ENCODE measurements at regions not wholly inside any gene's neighbourhood (a gene's known extent, or its start where the extent isn't known, plus 50 kb on each side); places are given as distances from the start of the nearest gene placed in this dataset.

GRCh38 chrX:17278961-17279360, 96.0 kb upstream of the NHS start:
- POLR2A ChIA-PET, result no interaction called here
- H3K9ac ChIP-seq (ENCODE audit: low read length), result no peak overlapping the region
- no peaks in the 10 kb centered on the region for H3K9me2 ChIP-seq (ENCODE audit: insufficient read depth)
- H3K36me3 ChIP-seq (ENCODE audit: control insufficient read depth in 1 of 2, insufficient read depth in 2 of 2, low read length in 2 of 2), result no peaks in the 10 kb centered on the region
- no peaks in the 10 kb centered on the region for H3K4me1 ChIP-seq (ENCODE audit: control insufficient read depth in 1 of 2, insufficient read depth in 2 of 2, low read length in 2 of 2)
- no peaks in the 10 kb centered on the region for H3K27me3 ChIP-seq (ENCODE audit: insufficient read depth, low read length)
- intact Hi-C loops (cut with micrococcal nuclease), result no loop called here
- no peak for DNase-seq (ENCODE audit: low read depth, low spot score)
- BruUV-seq (replicated peaks), result no TSS peak
- H3K9me3 ChIP-seq (ENCODE audit: control insufficient read depth in 1 of 2, insufficient read depth in 1 of 2, low read depth in 1 of 2, low read length in 2 of 2), result no peaks in the 10 kb centered on the region
- no peak overlapping the region for H2AFZ ChIP-seq (ENCODE audit: low read depth, low read length, poor library complexity, severe bottlenecking)
- CTCF ChIA-PET, result no interaction called here
- no peaks in the 10 kb centered on the region for H3K79me2 ChIP-seq (ENCODE audit: insufficient read depth, low read length)
- no peaks in the 10 kb centered on the region for H4K20me1 ChIP-seq (ENCODE audit: insufficient read depth)
- H3K27ac ChIP-seq (ENCODE audit: low read depth, low read length), result no peak overlapping the region
- no peak overlapping the region for H3K4me3 ChIP-seq (replicated peaks in 1 of 2; ENCODE audit: low read depth in 1 of 2, low read length in 2 of 2)
- TF ChIP-seq REST (IDR thresholded peaks at IDR 0.05; ENCODE audit: low read depth), result no peak
- TF ChIP-seq EZH2 (IDR thresholded peaks at IDR 0.05), result no peak
- TF ChIP-seq ZBTB33 (IDR thresholded peaks at IDR 0.05; ENCODE audit: extremely low read depth, insufficient replicate concordance, low read length), result no peak
- no peak for TF ChIP-seq RAD21 (IDR thresholded peaks at IDR 0.05; ENCODE audit: low read depth)
- no peak for TF ChIP-seq POLR2AphosphoS5 (IDR thresholded peaks at IDR 0.05; ENCODE audit: low read depth, low read length)
- no peak for TF ChIP-seq SIN3A (IDR thresholded peaks at IDR 0.05; ENCODE audit: low read depth)
- TF ChIP-seq EGR1 (IDR thresholded peaks at IDR 0.05; ENCODE audit: low read depth), result no peak
- TF ChIP-seq EZH2phosphoT487 (IDR thresholded peaks at IDR 0.05; ENCODE audit: borderline replicate concordance), result no peak
- TF ChIP-seq ZNF274 (IDR thresholded peaks at IDR 0.05; ENCODE audit: low read depth, low read length), result no peak
- no peak for TF ChIP-seq SRF (IDR thresholded peaks at IDR 0.05; ENCODE audit: low read depth)
- no peak for TF ChIP-seq FOSL1 (IDR thresholded peaks at IDR 0.05; ENCODE audit: low read depth)
- TF ChIP-seq CBX3 (IDR thresholded peaks at IDR 0.05; ENCODE audit: low read depth), result no peak
- TF ChIP-seq SP1 (IDR thresholded peaks at IDR 0.05; ENCODE audit: low read depth), result no peak
- TF ChIP-seq ELF1 (IDR thresholded peaks at IDR 0.05; ENCODE audit: borderline replicate concordance, low read depth), result no peak
- TF ChIP-seq YY1 (IDR thresholded peaks at IDR 0.05; ENCODE audit: extremely low read depth, insufficient replicate concordance, low read depth, low read length), result no peak
- no peak for TF ChIP-seq TCF7L2 (IDR thresholded peaks at IDR 0.05; ENCODE audit: borderline replicate concordance, extremely low read depth, insufficient read depth, insufficient read length)
- no peak for TF ChIP-seq POLR2A (IDR thresholded peaks at IDR 0.05; ENCODE audit: borderline replicate concordance, extremely low read depth, insufficient read depth, insufficient read length)
- no peak for TF ChIP-seq JUND (IDR thresholded peaks at IDR 0.05)
- no peak for TF ChIP-seq CTCF (IDR thresholded peaks at IDR 0.05 in 2 of 3, conservative IDR thresholded peaks at IDR 0.05 in 1 of 3; ENCODE audit: borderline replicate concordance in 1 of 3, insufficient read depth in 1 of 3, low read depth in 2 of 3, low read length in 2 of 3)
- no peak for TF ChIP-seq ATF3 (IDR thresholded peaks at IDR 0.05)
- RAD21 ChIA-PET (ENCODE audit: low non-redundant PET in 1 of 2, low total read pairs in 2 of 2, uncharacterized antibody in 2 of 2, unreplicated experiment in 2 of 2), result no interaction called here
- ATAC-seq, result no peak
- H3K4me2 ChIP-seq (ENCODE audit: low read length), result no peak overlapping the region
